Right atrium auricular region (tissue), 2 donors: ENCODE measurements at regions not wholly inside any gene's neighbourhood (a gene's known extent, or its start where the extent isn't known, plus 50 kb on each side); places are given as distances from the start of the nearest gene placed in this dataset.

Source experiments
- DNase-seq: peaks from one replicate; pipeline ENCODE4 v3.0.0-alpha.2; 2019; ENCODE audit warnings: low spot score
- H3K27ac ChIP-seq, 2 donors: fragments of 200-600 bp; sonication (generic); 1 replicate in 1 of 2; 2 replicates in 1 of 2; pipeline ENCODE4 v1.5.1; 2016 to 2019
- H3K27me3 ChIP-seq, 2 donors: fragments of 200-600 bp; sonication (generic); one replicate each; pipeline versions ENCODE4 v1.5.1 to v1.6.0; 2017 to 2019
- H3K36me3 ChIP-seq: fragments of 200-600 bp; sonication (generic); one replicate; pipeline ENCODE4 v1.5.1; 2016
- H3K4me1 ChIP-seq, 2 donors: fragments of 200-600 bp; sonication (generic); one replicate each; pipeline versions ENCODE4 v1.5.1 to v1.6.0; 2017 to 2019
- H3K4me3 ChIP-seq, 2 donors: fragments of 200-600 bp; sonication (generic); 1 replicate in 1 of 2; 2 replicates in 1 of 2; pipeline ENCODE4 v1.5.1; 2017 to 2019; ENCODE audit warnings: mild to moderate bottlenecking in 1 of 2, moderate library complexity in 1 of 2
- H3K9me3 ChIP-seq, 2 donors: fragments of 200-600 bp; sonication (generic); one replicate each; pipeline ENCODE4 v1.5.1; 2019
- TF ChIP-seq, protein P1 (sequence below), 2 donors: fragments of 200-600 bp; sonication (generic); IDR thresholded peaks; one replicate each; pipeline ENCODE4 v1.5.1; 2019; ENCODE audit warnings: antibody characterized with exemption in 2 of 2

- no peak for DNase-seq
- H3K4me1 ChIP-seq, result peaks cover 0 to 10% of the 10 kb centered on the region in 2 donors
- TF ChIP-seq, protein P1, sequence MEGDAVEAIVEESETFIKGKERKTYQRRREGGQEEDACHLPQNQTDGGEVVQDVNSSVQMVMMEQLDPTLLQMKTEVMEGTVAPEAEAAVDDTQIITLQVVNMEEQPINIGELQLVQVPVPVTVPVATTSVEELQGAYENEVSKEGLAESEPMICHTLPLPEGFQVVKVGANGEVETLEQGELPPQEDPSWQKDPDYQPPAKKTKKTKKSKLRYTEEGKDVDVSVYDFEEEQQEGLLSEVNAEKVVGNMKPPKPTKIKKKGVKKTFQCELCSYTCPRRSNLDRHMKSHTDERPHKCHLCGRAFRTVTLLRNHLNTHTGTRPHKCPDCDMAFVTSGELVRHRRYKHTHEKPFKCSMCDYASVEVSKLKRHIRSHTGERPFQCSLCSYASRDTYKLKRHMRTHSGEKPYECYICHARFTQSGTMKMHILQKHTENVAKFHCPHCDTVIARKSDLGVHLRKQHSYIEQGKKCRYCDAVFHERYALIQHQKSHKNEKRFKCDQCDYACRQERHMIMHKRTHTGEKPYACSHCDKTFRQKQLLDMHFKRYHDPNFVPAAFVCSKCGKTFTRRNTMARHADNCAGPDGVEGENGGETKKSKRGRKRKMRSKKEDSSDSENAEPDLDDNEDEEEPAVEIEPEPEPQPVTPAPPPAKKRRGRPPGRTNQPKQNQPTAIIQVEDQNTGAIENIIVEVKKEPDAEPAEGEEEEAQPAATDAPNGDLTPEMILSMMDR (IDR thresholded peaks at IDR 0.05), result no peak
Measured at GRCh38 chr9:18397076-18397475, 76.9 kb upstream of the ADAMTSL1 start.

GRCh38 chr9:18398038-18398437 lies 75.9 kb upstream of the ADAMTSL1 start:
- Histone ChIP-seq H3K9me3 (no peaks in the 10 kb centered on the region), H3K27ac (no peak overlapping the region), H3K4me1 (peaks cover 0 to 10% of the 10 kb centered on the region in 2 donors), H3K27me3 (no peaks in the 10 kb centered on the region), H3K36me3 (no peaks in the 10 kb centered on the region), H3K4me3 (no peak overlapping the region)
- TF ChIP-seq, protein P1 (IDR thresholded peaks at IDR 0.05), result no peak
- no peak for DNase-seq

More at GRCh38 chr9:18397076-18397475, 76.9 kb upstream of the ADAMTSL1 start:
- no peak overlapping the region for H3K4me3 ChIP-seq
- no peaks in the 10 kb centered on the region for H3K27me3 ChIP-seq
- no peaks in the 10 kb centered on the region for H3K36me3 ChIP-seq
- H3K9me3 ChIP-seq, result no peaks in the 10 kb centered on the region
- no peak overlapping the region for H3K27ac ChIP-seq

DNA sequence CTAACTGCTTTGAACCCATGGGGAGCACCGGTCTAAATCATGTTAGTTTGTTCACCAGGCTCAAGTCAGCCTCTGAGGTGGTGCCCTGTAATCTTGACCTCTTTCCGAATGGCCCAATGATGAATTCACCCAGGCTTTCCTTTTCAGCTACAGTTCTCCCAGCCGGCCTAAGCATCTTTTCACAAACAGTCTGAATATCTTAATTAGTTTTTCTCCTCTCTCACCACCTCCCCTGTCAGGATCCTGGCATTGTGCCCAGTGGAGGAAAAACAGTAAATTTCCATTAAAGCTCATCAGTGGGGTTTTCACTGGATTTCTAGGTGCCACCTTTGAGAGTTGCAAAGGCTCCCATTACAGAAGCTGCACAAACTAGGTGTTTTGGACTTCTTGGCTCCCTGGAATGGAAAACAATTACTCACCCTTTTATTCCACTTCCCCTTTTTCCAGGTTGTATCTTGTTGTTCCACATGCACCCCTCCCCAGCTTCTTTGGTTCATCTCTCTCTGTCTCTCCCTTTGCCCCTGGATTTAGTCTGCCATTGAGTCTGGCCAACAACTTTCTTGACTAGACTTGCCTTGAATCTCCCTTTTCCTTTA lies 69.4 kb upstream of the ADAMTSL1 start:
- no peak overlapping the region for H3K27ac ChIP-seq
- no peaks in the 10 kb centered on the region for H3K27me3 ChIP-seq
- H3K9me3 ChIP-seq, result no peaks in the 10 kb centered on the region
- no peak overlapping the region for H3K4me3 ChIP-seq
- no peaks in the 10 kb centered on the region for H3K36me3 ChIP-seq
- TF ChIP-seq, protein P1 (IDR thresholded peaks at IDR 0.05), result no peak
- no peaks in the 10 kb centered on the region for H3K4me1 ChIP-seq
- DNase-seq, result no peak

DNA sequence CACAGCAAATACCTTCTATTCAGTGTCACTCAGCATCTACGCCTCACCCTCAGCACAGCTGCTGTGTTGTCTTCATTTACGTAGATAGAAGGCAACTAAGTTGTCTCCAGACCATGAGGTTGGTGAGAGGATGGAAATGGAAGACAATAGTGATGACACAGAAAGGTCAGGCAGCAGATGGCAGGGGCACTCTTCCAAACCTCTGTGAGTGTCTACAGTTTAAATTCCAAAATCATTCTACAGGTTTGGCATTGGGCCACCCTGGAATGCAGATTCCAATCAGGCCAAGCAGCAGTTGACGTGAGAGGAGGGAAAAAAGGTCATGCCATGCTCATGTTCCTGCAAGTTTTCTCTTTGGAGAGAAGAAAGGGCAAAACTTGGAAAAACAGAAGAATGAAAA lies 68.7 kb upstream of the ADAMTSL1 start:
- H3K27me3 ChIP-seq, result no peaks in the 10 kb centered on the region

DNA sequence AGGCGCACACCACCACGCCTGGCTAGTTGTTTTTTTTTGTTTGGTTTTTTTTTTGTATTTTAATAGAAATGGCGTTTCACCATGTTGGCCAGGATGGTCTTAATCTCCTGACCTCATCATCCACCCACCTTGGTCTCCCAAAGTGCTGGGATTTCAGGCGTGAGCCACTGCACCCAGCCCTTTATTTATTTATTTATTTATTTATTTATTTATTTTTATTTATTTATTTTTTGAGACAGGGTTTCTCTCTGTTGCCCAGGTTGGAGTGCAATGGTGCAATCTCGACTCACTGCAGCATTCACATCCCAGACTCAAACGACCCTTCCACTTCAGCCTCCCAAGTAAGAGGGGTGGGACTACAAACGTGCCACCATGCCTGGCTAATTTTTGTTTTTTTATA lies 63.0 kb upstream of the ADAMTSL1 start:
- Histone ChIP-seq H3K36me3 (no peaks in the 10 kb centered on the region), H3K4me1 (no peaks in the 10 kb centered on the region), H3K27ac (no peak overlapping the region), H3K9me3 (no peaks in the 10 kb centered on the region), H3K4me3 (no peak overlapping the region), H3K27me3 (no peaks in the 10 kb centered on the region)
- DNase-seq, result no peak
- TF ChIP-seq, protein P1 (IDR thresholded peaks at IDR 0.05), result no peak

More for the DNA sequence above, 68.7 kb upstream of the ADAMTSL1 start:
- TF ChIP-seq, protein P1 (IDR thresholded peaks at IDR 0.05), result no peak
- no peak for DNase-seq
- H3K27ac ChIP-seq, result no peak overlapping the region
- no peaks in the 10 kb centered on the region for H3K4me1 ChIP-seq
- H3K36me3 ChIP-seq, result no peaks in the 10 kb centered on the region
- no peaks in the 10 kb centered on the region for H3K9me3 ChIP-seq
- no peak overlapping the region for H3K4me3 ChIP-seq

DNA sequence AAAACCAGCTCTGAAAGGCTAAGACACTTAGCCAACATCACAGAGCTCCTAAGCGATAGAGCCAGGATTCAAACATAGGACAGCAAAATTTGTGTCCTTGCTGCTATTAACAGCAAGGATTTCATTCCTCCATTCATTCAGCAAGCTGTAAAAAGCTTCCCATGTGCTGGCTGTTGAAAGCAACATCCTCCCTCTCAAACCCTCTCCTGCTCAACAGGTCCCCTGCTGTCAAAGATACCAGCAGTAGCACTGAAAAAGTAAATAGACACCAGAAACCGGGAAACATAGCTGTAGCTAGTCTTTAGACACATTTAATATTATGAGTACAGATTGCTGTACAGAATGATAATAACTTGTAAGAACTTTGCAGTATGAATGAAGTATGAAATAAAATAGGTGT lies 52.6 kb upstream of the ADAMTSL1 start:
- Histone ChIP-seq H3K4me1 (no peaks in the 10 kb centered on the region), H3K27ac (no peak overlapping the region), H3K27me3 (no peaks in the 10 kb centered on the region), H3K4me3 (no peak overlapping the region), H3K9me3 (no peaks in the 10 kb centered on the region), H3K36me3 (no peaks in the 10 kb centered on the region)
- TF ChIP-seq, protein P1 (IDR thresholded peaks at IDR 0.05), result no peak
- no peak for DNase-seq
